HG02610 (cell line): ENCODE measurements at regions not wholly inside any gene's neighbourhood (a gene's known extent, or its start where the extent isn't known, plus 50 kb on each side); places are given as distances from the start of the nearest gene placed in this dataset.
"Not testable (repeated sequence)": the region's sequence is repeated elsewhere in the genome, so short reads cannot be mapped to it uniquely, and the experiment has no call there.

Source experiments
- ATAC-seq: cut with Tn5 transposase; IDR thresholded peaks from one replicate; pipeline ENCODE4 v1.9.1; 2021; ENCODE audit warnings: mild to moderate bottlenecking, moderate library complexity; ENCODE audit not compliant: unreplicated experiment

GRCh38 chr13:38283346-38283745 lies 66.3 kb upstream of the UFM1 start:
- no peak for ATAC-seq

- peak; percentile 61 for ATAC-seq
Observed at GRCh38 chr13:38265132-38265497, 84.5 kb upstream of the UFM1 start.

DNA sequence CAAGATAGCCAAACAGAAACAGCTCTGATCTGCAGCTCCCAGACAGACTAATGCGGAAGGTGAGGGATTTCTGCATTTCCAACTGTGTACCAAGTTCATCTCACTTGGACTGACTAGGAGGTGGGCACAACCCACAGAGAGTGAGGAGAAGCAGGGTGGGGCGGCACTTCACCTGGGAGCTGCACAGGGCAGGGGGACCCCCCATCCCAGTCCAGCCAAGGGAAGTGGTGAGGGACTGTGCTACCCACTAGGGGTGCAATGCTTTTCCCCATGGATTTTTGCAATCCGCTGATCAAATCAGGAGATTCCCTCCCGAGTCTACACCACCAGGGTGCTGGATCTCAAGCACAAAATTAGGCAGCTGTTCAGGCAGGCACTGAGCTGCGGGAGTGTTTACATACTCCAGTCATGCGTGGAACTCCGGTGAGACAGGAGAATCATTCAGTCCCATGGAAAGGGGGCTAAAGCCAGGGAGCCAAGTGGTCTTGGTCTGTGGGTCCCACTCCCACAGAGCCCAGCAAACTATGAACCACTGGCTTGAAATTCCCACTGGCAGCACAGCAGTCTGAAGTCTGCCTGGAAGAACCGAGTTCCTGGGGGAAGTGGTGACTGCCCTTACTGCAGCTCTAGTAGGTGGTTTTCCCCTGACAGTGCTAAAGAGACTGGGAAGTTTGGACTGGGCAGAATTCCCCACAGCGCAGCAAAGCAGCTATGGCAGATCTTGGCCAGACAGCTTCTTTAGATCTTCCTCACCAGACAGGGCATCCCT lies 85.1 kb upstream of the UFM1 start:
- peak; percentile 60 for ATAC-seq

DNA sequence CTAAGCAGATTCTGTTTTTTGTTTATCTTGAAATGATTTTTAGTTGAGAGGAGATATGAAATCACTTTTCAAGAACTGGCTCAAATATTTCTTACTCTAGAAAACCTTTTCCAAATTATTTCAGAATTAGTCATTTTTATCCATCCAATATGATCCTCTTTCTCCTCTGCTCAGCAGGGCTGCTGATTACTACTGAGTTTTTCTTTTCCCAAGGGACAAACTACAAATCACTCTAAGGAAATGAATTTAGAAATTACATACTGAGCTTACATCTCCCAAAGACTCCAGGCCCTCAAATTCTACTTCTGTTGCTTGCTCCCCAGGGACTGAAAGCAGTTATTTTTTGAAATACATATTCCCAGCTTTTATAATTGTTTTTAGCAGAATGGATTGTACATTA lies 87.4 kb upstream of the UFM1 start:
- no peak for ATAC-seq

GRCh38 chr13:38255600-38255999 lies 94.1 kb upstream of the UFM1 start:
- no peak for ATAC-seq

- ATAC-seq, result no peak
Observed at GRCh38 chr13:38239874-38240273, 109.8 kb upstream of the UFM1 start.

DNA sequence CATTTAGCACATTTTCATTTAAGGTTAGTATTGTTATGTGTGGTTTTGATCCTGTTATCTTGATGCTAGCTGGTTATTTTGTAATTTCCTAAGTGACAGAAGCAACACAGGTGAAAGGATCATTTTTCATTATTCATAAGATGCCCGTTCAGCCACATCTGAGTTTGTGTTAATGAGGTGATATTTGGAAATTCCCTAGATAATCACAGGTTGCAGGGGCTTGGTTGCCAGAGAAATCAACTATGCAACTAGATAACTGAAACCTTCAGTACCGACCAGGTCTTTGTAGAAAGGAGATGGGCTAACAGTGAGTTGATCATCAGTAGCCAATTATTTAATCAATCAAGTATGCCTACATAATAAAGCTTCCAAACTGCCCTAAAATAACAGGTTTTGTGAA lies 121.3 kb upstream of the UFM1 start:
- ATAC-seq, result no peak

DNA sequence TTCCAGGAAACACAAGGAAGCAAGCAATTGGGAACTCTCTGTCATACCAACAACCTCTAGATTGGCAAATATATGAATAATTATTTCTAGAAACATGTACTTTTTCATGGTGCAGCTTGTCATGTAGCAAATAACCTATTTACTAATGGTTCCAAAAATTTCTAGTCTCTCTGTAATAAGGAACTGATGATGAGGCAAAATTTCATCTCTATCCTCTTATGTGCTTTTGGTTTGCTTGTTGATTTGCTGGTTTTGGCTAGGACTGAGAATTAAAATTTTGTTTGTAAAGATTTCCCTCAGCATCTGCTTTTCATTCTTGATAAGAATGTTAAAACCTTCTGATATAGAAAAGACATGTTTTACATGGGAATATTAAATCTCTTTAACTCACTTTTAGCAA lies 123.2 kb upstream of the UFM1 start:
- no peak for ATAC-seq

DNA sequence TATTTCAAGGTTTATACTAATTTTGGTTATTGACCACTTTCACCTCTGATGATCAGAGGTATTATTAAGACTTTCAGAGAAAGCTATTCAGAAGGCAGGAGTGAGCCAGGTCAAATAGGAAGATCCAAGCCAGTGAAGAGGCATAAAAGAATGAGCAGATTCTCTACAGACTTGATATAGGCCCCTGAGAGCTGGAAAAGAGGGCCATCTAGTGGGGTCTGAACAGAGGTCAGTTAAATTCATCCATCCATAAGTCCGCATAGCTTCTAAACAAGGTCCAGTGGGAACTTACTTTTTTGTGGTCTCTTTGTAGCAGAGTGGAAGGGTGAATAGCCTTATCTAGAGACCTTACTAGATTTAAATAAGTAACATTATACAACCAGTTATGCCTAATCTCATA lies 126.6 kb upstream of the UFM1 start:
- ATAC-seq, result no peak

GRCh38 chr13:38221120-38221519 lies 128.5 kb upstream of the UFM1 start:
- ATAC-seq, result not testable (repeated sequence)

- ATAC-seq, result no peak
Observed at GRCh38 chr13:38216181-38216580, 133.5 kb upstream of the UFM1 start.

GRCh38 chr13:38213314-38213713 lies 136.3 kb upstream of the UFM1 start:
- ATAC-seq, result no peak

- no peak for ATAC-seq
Observed at GRCh38 chr13:38210928-38211596, 138.6 kb upstream of the UFM1 start.

DNA sequence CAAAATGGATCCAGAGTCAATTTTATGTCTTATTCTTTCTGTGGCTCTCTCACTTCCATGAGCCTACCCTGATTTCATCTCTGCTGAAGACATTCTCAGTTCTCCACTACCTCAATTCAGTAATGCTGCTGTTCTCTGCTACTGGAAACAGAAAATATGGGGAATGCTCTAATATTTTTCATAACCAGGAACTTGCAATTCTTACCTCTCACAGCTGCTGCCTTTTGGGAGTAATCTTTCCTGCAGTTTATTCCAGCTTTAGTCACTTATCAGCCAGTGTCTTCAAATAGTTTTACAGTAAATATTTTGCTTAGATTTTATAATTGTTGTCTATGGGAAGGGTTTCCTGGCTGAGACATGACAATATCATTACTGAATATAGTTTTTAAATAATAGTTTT lies 145.1 kb upstream of the UFM1 start:
- ATAC-seq, result no peak

DNA sequence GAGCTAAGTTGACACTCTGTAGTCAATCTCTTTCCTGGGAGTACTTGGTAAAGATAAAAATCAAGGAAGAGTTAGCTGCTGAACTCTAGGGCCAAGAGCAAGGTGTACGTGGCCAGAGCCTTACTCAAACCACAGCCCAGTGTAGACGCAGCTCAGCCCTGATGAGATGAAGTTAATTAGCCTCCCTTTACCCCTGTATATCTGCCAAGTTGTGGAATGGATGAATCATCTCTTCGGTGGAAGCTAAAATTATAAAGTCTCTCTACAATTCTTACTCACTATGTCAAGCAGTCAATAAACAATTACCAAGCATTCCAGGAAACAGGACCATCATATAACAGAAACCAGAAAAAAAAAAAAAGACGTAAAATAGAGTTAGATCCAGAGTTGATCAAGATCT lies 146.9 kb upstream of the UFM1 start:
- no peak for ATAC-seq

DNA sequence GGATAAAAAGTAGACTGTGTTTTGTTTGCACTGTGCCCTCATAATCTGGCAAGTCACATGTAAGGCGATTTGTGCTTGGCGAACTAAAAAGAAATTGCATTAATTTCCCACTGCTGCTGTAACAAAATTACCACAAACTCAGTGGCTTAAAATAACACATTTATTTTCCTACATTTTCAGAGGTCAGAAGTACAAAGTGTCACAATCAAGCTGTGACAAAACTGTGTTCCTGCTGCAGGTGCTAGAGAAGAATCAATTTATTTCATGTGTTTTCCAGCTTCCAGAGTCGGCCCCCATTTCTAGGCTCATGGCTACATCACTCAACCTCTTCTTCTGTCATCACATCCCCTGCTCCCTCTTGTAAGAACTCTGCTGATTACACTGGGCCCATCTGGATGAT lies 158.6 kb upstream of the UFM1 start:
- ATAC-seq, result no peak

DNA sequence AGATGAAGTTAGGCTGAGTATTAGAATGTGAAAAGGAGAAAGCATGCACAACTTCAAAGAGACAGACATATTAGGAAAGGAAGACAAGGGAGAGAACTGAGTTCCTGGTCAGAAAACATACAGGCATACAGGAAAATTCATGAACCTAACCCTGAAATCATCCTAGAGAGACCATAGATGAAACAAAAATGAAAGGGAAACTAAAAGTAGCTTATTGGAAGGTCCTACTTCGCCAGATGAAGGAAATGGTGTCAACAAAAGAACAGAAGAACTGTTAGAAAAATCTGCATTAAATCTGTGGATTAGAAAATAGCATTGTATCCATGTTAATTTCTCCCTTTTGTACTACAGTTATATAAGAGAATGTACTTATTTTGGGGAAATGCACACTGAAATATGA lies 169.0 kb upstream of the UFM1 start:
- ATAC-seq, result peak; percentile 49

- no peak for ATAC-seq
Observed at GRCh38 chr13:38180126-38180525, 169.5 kb upstream of the UFM1 start.

DNA sequence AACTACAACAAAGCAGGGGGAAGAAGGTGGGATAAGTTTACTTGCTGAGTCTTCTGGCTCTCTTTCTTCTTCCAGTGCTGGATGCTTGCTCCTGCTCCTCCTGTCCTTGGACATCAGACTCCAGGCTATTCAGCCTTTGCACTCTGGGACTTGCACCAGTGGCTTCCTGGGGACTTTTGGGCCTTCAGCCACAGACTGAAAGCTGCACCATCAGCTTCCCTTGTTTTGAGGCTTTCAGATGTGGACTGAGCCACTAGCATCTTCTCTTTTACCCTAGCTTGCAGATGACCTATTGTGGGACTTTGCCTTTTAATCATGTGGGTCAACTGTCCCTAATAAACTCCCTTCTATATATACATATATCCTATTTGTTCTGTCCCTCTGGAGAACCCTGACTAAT lies 173.0 kb upstream of the UFM1 start:
- no peak for ATAC-seq

- ATAC-seq, result no peak
Observed at GRCh38 chr13:38173403-38173802, 176.2 kb upstream of the UFM1 start.

DNA sequence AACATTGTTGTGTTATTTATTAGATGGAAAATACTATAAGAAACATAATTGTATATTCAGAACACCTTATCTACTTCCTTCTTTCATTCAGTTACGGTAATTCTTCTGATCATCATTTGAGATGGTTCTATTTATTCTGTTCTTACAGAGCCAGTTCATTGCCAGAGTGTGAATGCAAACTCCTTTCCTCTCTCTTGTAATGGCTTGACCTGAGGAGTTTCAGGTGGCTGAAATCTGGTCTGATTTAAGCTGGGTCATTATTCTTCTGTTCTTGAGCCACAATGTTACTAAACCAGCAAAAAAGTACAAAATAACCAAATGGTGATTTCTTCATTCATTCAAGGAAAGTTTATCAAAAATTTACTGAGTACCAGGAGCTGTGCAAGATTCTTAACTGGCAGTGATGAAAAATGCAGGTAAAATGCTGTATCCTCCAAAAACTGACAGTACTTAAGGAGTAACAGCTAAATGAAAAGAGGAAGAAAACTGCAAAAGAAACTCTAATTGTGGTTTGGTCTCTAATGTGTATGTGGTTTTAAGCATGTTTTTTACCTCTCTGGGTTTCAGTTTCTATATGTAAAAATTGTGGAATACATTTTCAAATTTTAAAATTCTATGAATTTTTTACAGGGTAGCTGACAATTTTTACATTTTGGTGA lies 182.4 kb upstream of the UFM1 start:
- peak; percentile 98 for ATAC-seq

DNA sequence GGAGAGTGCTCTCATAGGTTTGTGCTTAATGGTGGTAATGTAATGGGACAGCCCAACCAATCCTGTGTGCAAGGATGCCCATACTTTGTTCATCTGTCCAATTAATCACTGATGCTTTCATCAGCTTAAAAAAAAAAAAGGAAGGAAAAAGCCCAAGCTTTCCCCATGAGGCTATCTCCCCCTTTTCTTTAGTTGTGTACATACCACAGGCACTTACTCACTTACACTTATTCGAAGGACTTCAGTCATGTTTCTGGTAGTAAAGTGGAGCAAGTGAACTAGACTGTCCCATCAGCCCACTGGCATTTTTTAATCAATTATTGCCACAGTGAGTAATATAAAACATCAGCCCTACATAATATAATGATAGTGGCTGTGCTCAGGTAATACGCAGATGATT lies 183.5 kb upstream of the UFM1 start:
- no peak for ATAC-seq
